CD8-positive, alpha-beta memory T cell (primary cell): ENCODE measurements at regions not wholly inside any gene's neighbourhood (a gene's known extent, or its start where the extent isn't known, plus 50 kb on each side); places are given as distances from the start of the nearest gene placed in this dataset.

Experiments
- CTCF ChIA-PET: fragments of 350-600 bp; sonication (Branson Sonifier 250); formaldehyde crosslinking; loops from one replicate; lab custom pipeline; 2021; ENCODE audit warnings: antibody characterized with exemption; lab: Charles Lee
- POLR2A ChIA-PET: fragments of 350-600 bp; sonication (Branson Sonifier 250); formaldehyde crosslinking; loops from one replicate; lab custom pipeline; 2021; ENCODE audit warnings: antibody characterized with exemption; lab: Charles Lee
- DNase-seq, 5 donors: peaks; one replicate each; pipeline versions ENCODE4 v3.0.0 to v3.0.0-alpha.2; 2020 to 2022; ENCODE audit warnings: mixed read lengths in 1 of 5
- H3K27ac ChIP-seq: one replicate; pipeline ENCODE4 v1.7.0; 2013; ENCODE audit warnings: low read depth, mild to moderate bottlenecking, low read length, moderate library complexity
- H3K27me3 ChIP-seq: 2 replicates; pipeline ENCODE4 v1.7.0; 2013; ENCODE audit warnings: low read length, mild to moderate bottlenecking; ENCODE audit not compliant: insufficient read depth, poor library complexity, severe bottlenecking
- H3K36me3 ChIP-seq: 2 replicates; pipeline ENCODE4 v1.7.0; 2013; ENCODE audit warnings: mild to moderate bottlenecking, low read length, moderate library complexity; ENCODE audit not compliant: insufficient read depth
- H3K4me1 ChIP-seq: 2 replicates; pipeline ENCODE4 v1.7.0; 2013; ENCODE audit warnings: mild to moderate bottlenecking, low read length, moderate library complexity; ENCODE audit not compliant: insufficient read depth
- H3K4me3 ChIP-seq: 2 replicates; pipeline ENCODE4 v1.7.0; 2013; ENCODE audit warnings: mild to moderate bottlenecking, low read length
- H3K9me3 ChIP-seq: 2 replicates; pipeline ENCODE4 v1.7.0; 2013; ENCODE audit warnings: mild to moderate bottlenecking, low read length
- H3K27ac Mint-ChIP-seq, 8 donors: one replicate each; pipeline ENCODE4 v1.8.0; 2020 to 2021; ENCODE audit warnings: mixed read lengths in 8 of 8, mild to moderate bottlenecking in 6 of 8, inconsistent platforms in 3 of 8, moderate library complexity in 3 of 8
- H3K27me3 Mint-ChIP-seq, 2 donors: one replicate each; pipeline ENCODE4 v1.8.0; 2020 to 2021; ENCODE audit warnings: mixed read lengths in 2 of 2, mild to moderate bottlenecking in 1 of 2, moderate library complexity in 1 of 2
- H3K36me3 Mint-ChIP-seq, 3 donors: one replicate each; pipeline ENCODE4 v1.8.0; 2020 to 2021; ENCODE audit warnings: mixed read lengths in 3 of 3, inconsistent platforms in 1 of 3, mild to moderate bottlenecking in 1 of 3
- H3K4me1 Mint-ChIP-seq, 3 donors: one replicate each; pipeline ENCODE4 v1.8.0; 2020 to 2021; ENCODE audit warnings: mixed read lengths in 3 of 3, inconsistent platforms in 1 of 3, mild to moderate bottlenecking in 1 of 3
- H3K4me3 Mint-ChIP-seq, 7 donors: one replicate each; pipeline ENCODE4 v1.8.0; 2020 to 2021; ENCODE audit warnings: mixed read lengths in 7 of 7, mild to moderate bottlenecking in 6 of 7, moderate library complexity in 4 of 7, inconsistent platforms in 2 of 7
- H3K9me3 Mint-ChIP-seq, 5 donors: one replicate each; pipeline ENCODE4 v1.8.0; 2020 to 2022; ENCODE audit warnings: mixed read lengths in 5 of 5, mild to moderate bottlenecking in 3 of 5, moderate library complexity in 2 of 5, inconsistent platforms in 1 of 5

DNA sequence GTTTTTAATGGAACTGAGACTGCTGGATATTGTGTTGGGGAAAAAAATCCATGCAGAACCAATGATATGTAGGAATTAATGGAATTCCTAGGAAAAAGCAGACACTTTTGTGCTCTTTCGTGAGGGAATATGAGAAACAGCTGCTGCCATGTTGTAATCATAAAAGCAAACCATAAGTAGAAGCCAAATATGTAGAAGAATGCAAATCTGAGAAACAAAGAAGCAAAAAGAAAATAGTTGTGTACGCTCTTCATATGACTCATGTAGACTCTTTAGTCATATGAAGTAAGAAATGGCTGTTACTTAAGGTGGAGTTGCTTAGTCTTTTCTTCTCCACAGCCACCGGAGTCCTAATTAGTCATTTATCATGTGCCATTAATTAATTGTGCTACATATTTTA lies 298.6 kb upstream of the ZNF717 start:
- POLR2A ChIA-PET, result no interaction called here

GRCh38 chr3:76096036-76096435 lies 310.7 kb upstream of the ZNF717 start:
- H3K4me1 Mint-ChIP-seq, result no peaks in the 10 kb centered on the region
- H3K4me1 ChIP-seq, result no peaks in the 10 kb centered on the region
- no peak overlapping the region for H3K4me3 Mint-ChIP-seq
- H3K36me3 Mint-ChIP-seq, result no peaks in the 10 kb centered on the region
- no peaks in the 10 kb centered on the region for H3K27me3 ChIP-seq
- no peaks in the 10 kb centered on the region for H3K36me3 ChIP-seq
- no peak overlapping the region for H3K4me3 ChIP-seq
- no peaks in the 10 kb centered on the region for H3K9me3 ChIP-seq
- no peak overlapping the region for H3K27ac Mint-ChIP-seq
- peaks cover 3 to 28% (median 9%) of the 10 kb centered on the region in 5 donors for H3K9me3 Mint-ChIP-seq
- no peak for DNase-seq
- ChIA-PET CTCF (no interaction called here), POLR2A (no interaction called here)
- no peak overlapping the region for H3K27ac ChIP-seq
- H3K27me3 Mint-ChIP-seq, result no peaks in the 10 kb centered on the region

More for the DNA sequence above, 298.6 kb upstream of the ZNF717 start:
- H3K36me3 Mint-ChIP-seq, result no peaks in the 10 kb centered on the region
- H3K4me3 Mint-ChIP-seq, result no peak overlapping the region
- peaks cover 3 to 36% (median 22%) of the 10 kb centered on the region in 5 donors for H3K9me3 Mint-ChIP-seq
- Histone ChIP-seq H3K4me1 (no peaks in the 10 kb centered on the region), H3K36me3 (no peaks in the 10 kb centered on the region), H3K4me3 (no peak overlapping the region), H3K27ac (no peak overlapping the region), H3K9me3 (no peaks in the 10 kb centered on the region), H3K27me3 (no peaks in the 10 kb centered on the region)
- DNase-seq, result no peak
- H3K4me1 Mint-ChIP-seq, result no peaks in the 10 kb centered on the region
- H3K27me3 Mint-ChIP-seq, result no peaks in the 10 kb centered on the region
- CTCF ChIA-PET, result no interaction called here
- no peak overlapping the region for H3K27ac Mint-ChIP-seq

- Histone ChIP-seq H3K27me3 (no peaks in the 10 kb centered on the region), H3K9me3 (no peaks in the 10 kb centered on the region), H3K36me3 (no peaks in the 10 kb centered on the region), H3K4me1 (no peaks in the 10 kb centered on the region), H3K4me3 (no peak overlapping the region), H3K27ac (no peak overlapping the region)
- Mint-ChIP-seq H3K27me3 (no peaks in the 10 kb centered on the region), H3K9me3 (peaks cover 4 to 23% (median 9%) of the 10 kb centered on the region in 5 donors), H3K4me3 (peak overlapping the region in 1 of 7 donors; percentile 2), H3K27ac (no peak overlapping the region), H3K4me1 (no peaks in the 10 kb centered on the region), H3K36me3 (no peaks in the 10 kb centered on the region)
- POLR2A ChIA-PET, result no interaction called here
- CTCF ChIA-PET, result no interaction called here
- no peak for DNase-seq
Measured at GRCh38 chr3:76096836-76097588, 311.7 kb upstream of the ZNF717 start.

- Histone ChIP-seq H3K36me3 (no peaks in the 10 kb centered on the region), H3K27me3 (no peaks in the 10 kb centered on the region), H3K4me1 (no peaks in the 10 kb centered on the region), H3K4me3 (no peak overlapping the region), H3K27ac (no peak overlapping the region), H3K9me3 (no peaks in the 10 kb centered on the region)
- Mint-ChIP-seq H3K4me3 (no peak overlapping the region), H3K27ac (no peak overlapping the region), H3K27me3 (no peaks in the 10 kb centered on the region), H3K4me1 (no peaks in the 10 kb centered on the region), H3K36me3 (no peaks in the 10 kb centered on the region), H3K9me3 (peaks cover 4 to 29% (median 9%) of the 10 kb centered on the region in 5 donors)
- DNase-seq, result no peak
- ChIA-PET CTCF (no interaction called here), POLR2A (no interaction called here)
Measured at GRCh38 chr3:76097589-76097969, 312.2 kb upstream of the ZNF717 start.

DNA sequence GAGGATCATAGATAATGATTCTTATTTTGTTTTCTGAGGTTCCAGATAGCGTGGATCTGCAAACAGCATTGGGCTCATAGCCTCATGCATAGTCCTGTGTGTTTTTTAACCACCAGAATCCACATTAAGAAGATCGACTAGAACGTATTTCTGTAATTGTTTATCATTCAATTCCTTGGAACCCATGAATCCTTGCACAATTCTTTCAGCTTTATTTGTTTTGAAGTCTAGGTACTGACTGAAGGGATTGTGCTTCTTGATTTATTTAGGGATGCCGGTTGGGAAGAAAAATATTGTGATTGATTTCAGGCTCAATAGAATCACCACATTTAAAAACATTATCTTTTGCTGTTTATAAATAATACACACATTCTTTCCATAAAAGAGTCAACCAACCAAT lies 314.6 kb upstream of the ZNF717 start:
- no peak overlapping the region for H3K27ac ChIP-seq
- no peaks in the 10 kb centered on the region for H3K27me3 Mint-ChIP-seq
- no peaks in the 10 kb centered on the region for H3K4me1 Mint-ChIP-seq
- no peaks in the 10 kb centered on the region for H3K36me3 Mint-ChIP-seq
- no peaks in the 10 kb centered on the region for H3K4me1 ChIP-seq
- H3K9me3 Mint-ChIP-seq, result peaks cover 4 to 37% (median 8%) of the 10 kb centered on the region in 5 donors
- CTCF ChIA-PET, result no interaction called here
- no peak overlapping the region for H3K27ac Mint-ChIP-seq
- no peak overlapping the region for H3K4me3 ChIP-seq
- H3K9me3 ChIP-seq, result no peaks in the 10 kb centered on the region
- H3K4me3 Mint-ChIP-seq, result no peak overlapping the region
- H3K36me3 ChIP-seq, result no peaks in the 10 kb centered on the region
- H3K27me3 ChIP-seq, result no peaks in the 10 kb centered on the region
- DNase-seq, result no peak
- POLR2A ChIA-PET, result no interaction called here

- Histone ChIP-seq H3K27me3 (no peaks in the 10 kb centered on the region), H3K27ac (no peak overlapping the region), H3K4me3 (no peak overlapping the region), H3K4me1 (no peaks in the 10 kb centered on the region), H3K9me3 (no peaks in the 10 kb centered on the region), H3K36me3 (no peaks in the 10 kb centered on the region)
- H3K4me3 Mint-ChIP-seq, result no peak overlapping the region
- ChIA-PET CTCF (no interaction called here), POLR2A (no interaction called here)
- no peaks in the 10 kb centered on the region for H3K27me3 Mint-ChIP-seq
- peaks cover 0 to 21% (median 7%) of the 10 kb centered on the region in 5 donors for H3K9me3 Mint-ChIP-seq
- H3K36me3 Mint-ChIP-seq, result no peaks in the 10 kb centered on the region
- DNase-seq, result no peak
- no peaks in the 10 kb centered on the region for H3K4me1 Mint-ChIP-seq
- no peak overlapping the region for H3K27ac Mint-ChIP-seq
Measured at GRCh38 chr3:76107935-76108570, 322.7 kb upstream of the ZNF717 start.

GRCh38 chr3:76111808-76112207 lies 326.5 kb upstream of the ZNF717 start:
- Mint-ChIP-seq H3K4me3 (no peak overlapping the region), H3K9me3 (peaks cover 0 to 16% (median 12%) of the 10 kb centered on the region in 5 donors), H3K4me1 (no peaks in the 10 kb centered on the region), H3K27ac (no peak overlapping the region), H3K36me3 (no peaks in the 10 kb centered on the region), H3K27me3 (no peaks in the 10 kb centered on the region)
- CTCF ChIA-PET, result no interaction called here
- H3K9me3 ChIP-seq, result no peaks in the 10 kb centered on the region
- POLR2A ChIA-PET, result no interaction called here
- H3K4me1 ChIP-seq, result no peaks in the 10 kb centered on the region
- H3K36me3 ChIP-seq, result no peaks in the 10 kb centered on the region
- no peak overlapping the region for H3K27ac ChIP-seq
- no peaks in the 10 kb centered on the region for H3K27me3 ChIP-seq
- no peak overlapping the region for H3K4me3 ChIP-seq
- DNase-seq, result no peak

GRCh38 chr3:76122007-76122406 lies 336.7 kb upstream of the ZNF717 start:
- H3K9me3 Mint-ChIP-seq, result peaks cover 2 to 41% (median 6%) of the 10 kb centered on the region in 5 donors
- no peaks in the 10 kb centered on the region for H3K4me1 Mint-ChIP-seq
- H3K27ac Mint-ChIP-seq, result no peak overlapping the region
- H3K9me3 ChIP-seq, result peaks cover 3% of the 10 kb centered on the region
- no peaks in the 10 kb centered on the region for H3K27me3 Mint-ChIP-seq
- H3K4me1 ChIP-seq, result no peaks in the 10 kb centered on the region
- ChIA-PET CTCF (no interaction called here), POLR2A (no interaction called here)
- no peaks in the 10 kb centered on the region for H3K36me3 Mint-ChIP-seq
- no peaks in the 10 kb centered on the region for H3K27me3 ChIP-seq
- no peak overlapping the region for H3K4me3 ChIP-seq
- no peak overlapping the region for H3K4me3 Mint-ChIP-seq
- no peak for DNase-seq
- H3K36me3 ChIP-seq, result no peaks in the 10 kb centered on the region
- no peak overlapping the region for H3K27ac ChIP-seq
